HepG2 (cell line): ENCODE measurements at regions not wholly inside any gene's neighbourhood (a gene's known extent, or its start where the extent isn't known, plus 50 kb on each side); places are given as distances from the start of the nearest gene placed in this dataset.
A peak's percentile ranks its signal among the peaks of the same experiment; 100 is the strongest.

Source experiments
- ATAC-seq: fragments of 200-7000 bp; cut with Tn5 transposase; 3 replicates; pipeline ENCODE4 v1.9.1; 2020; ENCODE audit warnings: mild to moderate bottlenecking, moderate library complexity
- BruUV-seq: library from RNA; stranded (reverse); fragments of 400-500 nt; replicated peaks from 2 replicates; lab custom pipeline; 2021; lab: Mats Ljungman, UMichigan
- CTCF ChIA-PET: fragments of 300-600 bp; formaldehyde crosslinking; extraction: SDS; loops from one replicate; lab custom pipeline; 2021; ENCODE audit warnings: low total read pairs, inconsistent platforms, low intra/inter-chr PET ratio; lab: Yijun Ruan, JAX
- POLR2A ChIA-PET: fragments of 350-600 bp; sonication (Branson Sonifier 250); formaldehyde crosslinking; loops from one replicate; lab custom pipeline; 2020; ENCODE audit warnings: antibody characterized with exemption, inconsistent platforms; lab: Yijun Ruan, JAX
- DNase-seq: peaks from one replicate; pipeline ENCODE4 v3.0.0-alpha.2; 2015; ENCODE audit warnings: low spot score
- FAIRE-seq: peaks from 3 replicates; lab custom pipeline; 2011; peaks lifted over from hg19 to GRCh38; lab: Jason Lieb, UNC
- H2AFZ ChIP-seq: one replicate; pipeline ENCODE4 v1.6.1; 2011; ENCODE audit warnings: low read length, inconsistent platforms
- H3K27ac ChIP-seq: fragments of 300-600 bp; 3 replicates; pipeline ENCODE4 v1.8.0; 2011; ENCODE audit warnings: mixed run types, mild to moderate bottlenecking, mixed read lengths, low read length, inconsistent platforms; ENCODE audit not compliant: insufficient read depth; ENCODE audit errors: extremely low read length
- H3K27me3 ChIP-seq, 2 experiments: fragments of 200-600 bp in 1 of 2; 2 replicates in 1 of 2; 3 replicates in 1 of 2; pipeline versions ENCODE4 v1.6.0 to v1.8.0; 2011; ENCODE audit warnings: low read length in 2 of 2, mild to moderate bottlenecking in 2 of 2, moderate library complexity in 2 of 2, inconsistent platforms in 1 of 2; ENCODE audit not compliant: insufficient read depth in 2 of 2, control insufficient read depth in 1 of 2
- H3K36me3 ChIP-seq, 2 experiments: fragments of 200-600 bp in 1 of 2; replicated peaks in 1 of 2; 2 replicates in 1 of 2; 3 replicates in 1 of 2; pipeline versions ENCODE4 v1.5.1 to v1.8.0; 2011; ENCODE audit warnings: low read length in 2 of 2, inconsistent platforms in 1 of 2; ENCODE audit not compliant: insufficient read depth in 2 of 2, control insufficient read depth in 1 of 2
- H3K4me1 ChIP-seq: 2 replicates; pipeline ENCODE4 v1.5.1; 2012; ENCODE audit warnings: low read length, inconsistent platforms; ENCODE audit not compliant: insufficient read depth
- H3K4me2 ChIP-seq: 2 replicates; pipeline ENCODE4 v1.6.0; 2011; ENCODE audit warnings: low read depth, low read length, inconsistent platforms
- H3K4me3 ChIP-seq, 3 experiments: fragments of 200-600 bp in 1 of 3; sonication (generic), shearing (Covaris generic) in 1 of 3; replicated peaks in 1 of 3; 2 replicates each; pipeline ENCODE4 v1.5.1; 2011 to 2016; ENCODE audit warnings: low read length in 3 of 3, inconsistent platforms in 2 of 3, low read depth in 2 of 3, mild to moderate bottlenecking in 2 of 3, control low read depth in 1 of 3, mixed read lengths in 1 of 3; ENCODE audit not compliant: insufficient read depth in 1 of 3
- H3K79me2 ChIP-seq: one replicate; pipeline ENCODE4 v1.6.1; 2011; ENCODE audit warnings: low read length, inconsistent platforms; ENCODE audit not compliant: insufficient read depth
- H3K9ac ChIP-seq: 2 replicates; pipeline ENCODE4 v1.6.0; 2011; ENCODE audit warnings: mild to moderate bottlenecking, low read depth, low read length, inconsistent platforms; ENCODE audit not compliant: insufficient read depth
- H3K9me3 ChIP-seq: 2 replicates; pipeline ENCODE4 v1.5.1; 2012; ENCODE audit warnings: mild to moderate bottlenecking, low read length
- H4K20me1 ChIP-seq: 2 replicates; pipeline ENCODE4 v1.6.0; 2011; ENCODE audit warnings: inconsistent platforms, mild to moderate bottlenecking, low read length, moderate library complexity; ENCODE audit not compliant: insufficient read depth
- IKZF5 ChIP-seq: IDR thresholded peaks from 2 replicates; pipeline ENCODE4 v1.6.1; 2018; ENCODE audit warnings: missing genetic modification reagents, mild to moderate bottlenecking, missing compliant biosample characterization
- IRF1 ChIP-seq: sonication (generic); formaldehyde crosslinking; IDR thresholded peaks from 2 replicates; pipeline ENCODE4 v1.4.0; 2020; ENCODE audit warnings: low read depth, mild to moderate bottlenecking, missing genetic modification reagents
- MAFF ChIP-seq: IDR thresholded peaks from 2 replicates; pipeline ENCODE4 v1.6.1; 2011; ENCODE audit warnings: low read depth, low read length, improper control_type of control experiment
- MAFK ChIP-seq, 2 experiments: IDR thresholded peaks in 1 of 2; conservative IDR thresholded peaks in 1 of 2; 2 replicates each; pipeline ENCODE4 v1.6.1; 2011; ENCODE audit warnings: improper control_type of control experiment in 2 of 2, low read length in 2 of 2
- NCOA1 ChIP-seq: sonication (generic); formaldehyde crosslinking; IDR thresholded peaks from 2 replicates; pipeline ENCODE4 v1.9.0; 2021; ENCODE audit warnings: missing genetic modification reagents
- RAD51 ChIP-seq: fragments of 450-650 bp; IDR thresholded peaks from 2 replicates; pipeline ENCODE4 v1.6.1; 2016; ENCODE audit warnings: borderline replicate concordance
- STAG1 ChIP-seq: sonication (generic); formaldehyde crosslinking; IDR thresholded peaks from 2 replicates; pipeline ENCODE4 v1.4.0; 2020; ENCODE audit warnings: missing genetic modification reagents
- USF2 ChIP-seq, 2 experiments: sonication (generic) in 1 of 2; formaldehyde crosslinking in 1 of 2; IDR thresholded peaks; 2 replicates each; pipeline versions ENCODE4 v1.5.1 to v1.6.1; 2011 to 2020; ENCODE audit warnings: borderline replicate concordance in 1 of 2, low read depth in 1 of 2, low read length in 1 of 2, mild to moderate bottlenecking in 1 of 2, missing genetic modification reagents in 1 of 2, moderate library complexity in 1 of 2
- ZBTB25 ChIP-seq: IDR thresholded peaks from 2 replicates; pipeline ENCODE4 v1.6.1; 2018; ENCODE audit warnings: missing genetic modification reagents
- WGBS: methylation state at CpG from one replicate; pipeline ENCODE4 v1.1.6; 2017; ENCODE audit warnings: low lambda C conversion rate; 5-methylcytosine and 5-hydroxymethylcytosine counted together
- in situ Hi-C: cut with HindIII; loops from 2 replicates; pipeline ENCODE4 v1.10.0; 2017; ENCODE audit warnings: low pct_unique_long_range_greater_than_20kb; ENCODE audit not compliant: extremely low pct_ligation_motif_present
- intact Hi-C: fragments of 100-400 bp; cut with micrococcal nuclease; formaldehyde crosslinking; loops from one replicate; pipeline ENCODE4 v1.10.0; 2022; ENCODE audit not compliant: unreplicated experiment

GRCh38 chr4:131531087-131531486 lies 1618.0 kb upstream of the PCDH10 start:
- H2AFZ ChIP-seq: no peak overlapping the region
- CTCF ChIA-PET: no interaction called here
- no peaks in the 10 kb centered on the region for H3K9me3 ChIP-seq
- H3K9ac ChIP-seq: no peak overlapping the region
- H3K27me3 ChIP-seq: no peaks in the 10 kb centered on the region
- FAIRE-seq (no peak), ATAC-seq (peak; percentile 46; the same call in 1 of the 3 replicates), DNase-seq (no peak)
- H3K4me1 ChIP-seq: no peaks in the 10 kb centered on the region
- H3K4me3 ChIP-seq: no peak overlapping the region
- H3K4me2 ChIP-seq: no peak overlapping the region
- in situ Hi-C loops: no loop called here
- H3K36me3 ChIP-seq: no peaks in the 10 kb centered on the region
- no peaks in the 10 kb centered on the region for H4K20me1 ChIP-seq
- 7% methylated on average over 6 of the region's 6 CpGs for WGBS
- H3K79me2 ChIP-seq: no peaks in the 10 kb centered on the region
- no TSS peak for BruUV-seq
- intact Hi-C loops: no loop called here
- TF ChIP-seq ZBTB25 (CRISPR knock-in tag) (no peak), IKZF5 (CRISPR knock-in tag) (no peak), RAD51 (peak; percentile 90), USF2 (IDR thresholded peaks at IDR 0.05; ENCODE audit: low read depth, low read length) (peak; percentile 77), USF2 (CRISPR knock-in tag; IDR thresholded peaks at IDR 0.05; ENCODE audit: borderline replicate concordance) (no peak), MAFF (peak; percentile 93), STAG1 (CRISPR knock-in tag) (no peak), IRF1 (CRISPR knock-in tag) (no peak), MAFK (conservative IDR thresholded peaks at IDR 0.05 in 1 of 2, IDR thresholded peaks at IDR 0.05 in 1 of 2; ENCODE audit: low read length in 2 of 2) (peak; percentile 95 to 96), NCOA1 (CRISPR knock-in tag) (no peak)
- H3K27ac ChIP-seq: no peak overlapping the region
- POLR2A ChIA-PET: no interaction called here
